Hematopoietic multipotent progenitor cell treated with erythropoietin and hydrocortisone succinate and interleukin-3 and kit ligand, for 15 days (in vitro differentiated cells): ENCODE measurements at regions not wholly inside any gene's neighbourhood (a gene's known extent, or its start where the extent isn't known, plus 50 kb on each side); places are given as distances from the start of the nearest gene placed in this dataset.

ENCODE experiments used
- DNase-seq: peaks from one replicate; pipeline ENCODE4 v3.0.0-alpha.2; 2015; ENCODE audit warnings: low spot score

GRCh38 chr3:83302091-83302490 is 1540.6 kb upstream of the GBE1 start:
- DNase-seq, result no peak

- no peak for DNase-seq
Observed at GRCh38 chr3:83317605-83318004, 1556.2 kb upstream of the GBE1 start.

DNA sequence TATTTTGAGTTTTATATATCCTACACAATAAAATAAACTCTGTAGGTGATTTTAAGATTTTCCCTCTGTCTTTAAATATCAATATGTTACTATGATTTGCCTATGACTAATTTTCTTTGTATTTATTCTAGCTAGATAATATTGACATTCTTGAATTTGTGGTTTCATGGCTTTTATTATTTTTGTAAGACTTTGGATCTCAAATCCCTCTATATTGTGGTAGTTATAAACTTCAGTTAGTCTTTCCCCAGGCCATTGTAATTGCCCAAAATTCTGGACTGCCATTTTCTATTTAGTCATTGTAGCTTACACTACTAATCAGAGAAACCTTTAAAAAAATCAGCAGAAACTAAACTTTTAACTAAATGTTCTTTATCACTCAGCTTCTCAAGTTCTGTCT is 1559.3 kb upstream of the GBE1 start:
- no peak for DNase-seq

- no peak for DNase-seq
Observed at GRCh38 chr3:83321457-83321856, 1560.0 kb upstream of the GBE1 start.

DNA sequence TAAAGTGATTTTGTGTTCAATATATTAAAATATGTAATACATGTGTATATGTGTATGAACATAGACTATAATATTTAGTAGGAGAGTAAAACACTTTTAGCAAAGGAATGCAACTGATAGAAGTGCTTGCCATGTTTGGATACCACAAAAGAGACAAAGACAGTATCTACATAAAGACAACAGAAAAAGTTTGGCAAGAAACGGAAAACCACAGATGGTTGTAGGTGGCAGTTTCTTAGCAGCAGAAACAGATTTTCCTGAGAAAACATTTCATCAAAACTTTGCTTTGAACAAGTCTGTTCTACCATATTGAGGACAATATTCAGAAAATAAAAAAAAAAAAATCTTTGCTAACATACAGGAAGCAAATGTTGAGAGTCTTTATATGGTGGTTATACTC is 1560.4 kb upstream of the GBE1 start:
- no peak for DNase-seq

GRCh38 chr3:83354205-83354604 is 1592.8 kb upstream of the GBE1 start:
- DNase-seq, result no peak

DNA sequence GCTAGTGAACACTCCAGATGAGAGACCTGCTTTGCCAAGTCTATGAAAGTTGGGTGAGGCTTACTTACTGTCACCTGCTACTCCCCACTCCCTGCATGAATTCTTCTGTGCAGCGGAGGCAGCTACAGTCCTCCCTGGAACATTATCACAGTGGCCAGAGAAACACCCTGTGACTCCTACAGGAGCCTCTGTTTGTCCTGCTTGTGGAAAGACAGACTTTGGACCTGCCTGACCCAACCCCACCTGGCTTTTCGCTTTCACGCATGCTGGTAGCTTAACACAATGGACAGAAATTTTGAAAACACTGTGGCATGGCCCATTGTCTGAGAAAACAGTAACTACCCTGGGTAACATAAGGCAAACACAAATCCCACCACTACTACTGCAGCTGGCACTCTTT is 1565.5 kb upstream of the CADM2 start:
- no peak for DNase-seq

GRCh38 chr3:83403927-83404326 is 1554.9 kb upstream of the CADM2 start:
- no peak for DNase-seq

- DNase-seq, result no peak
Observed at GRCh38 chr3:83426300-83426699, 1532.5 kb upstream of the CADM2 start.

DNA sequence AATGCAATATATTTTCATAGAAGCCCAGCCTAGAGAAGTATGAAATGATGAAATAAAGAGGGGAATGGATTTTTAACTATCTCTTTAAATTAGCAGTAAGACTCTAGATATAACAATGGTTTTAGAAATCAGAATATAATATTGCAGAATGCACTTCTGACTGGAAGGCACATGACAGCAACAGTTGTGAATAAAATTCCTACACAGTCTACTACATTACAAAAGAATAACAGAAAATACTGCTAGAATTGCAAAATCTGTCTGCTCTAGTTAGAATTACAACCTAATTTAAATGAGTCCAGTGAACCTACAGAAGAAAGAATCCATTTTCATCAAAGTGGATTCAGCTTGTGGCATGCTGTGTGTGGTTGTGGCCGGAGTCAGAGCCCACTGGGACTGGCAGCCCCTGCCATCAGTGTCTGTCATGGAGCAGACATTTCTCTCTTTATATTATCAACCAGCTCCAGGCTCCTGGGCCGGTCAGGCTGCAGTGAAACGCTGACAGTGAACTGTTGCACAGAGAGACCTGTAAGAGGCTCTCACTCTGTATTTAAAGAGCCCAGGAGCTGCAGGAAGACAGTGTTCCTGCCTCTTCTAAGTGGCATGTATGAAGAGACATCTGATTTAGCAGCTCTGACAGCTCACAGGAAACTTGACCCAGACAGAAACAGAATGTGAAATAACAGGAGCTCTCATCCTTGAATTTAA is 1523.8 kb upstream of the CADM2 start:
- no peak for DNase-seq

- DNase-seq, result no peak
Observed at GRCh38 chr3:83438188-83438587, 1520.6 kb upstream of the CADM2 start.

GRCh38 chr3:83453056-83453455 is 1505.7 kb upstream of the CADM2 start:
- no peak for DNase-seq

DNA sequence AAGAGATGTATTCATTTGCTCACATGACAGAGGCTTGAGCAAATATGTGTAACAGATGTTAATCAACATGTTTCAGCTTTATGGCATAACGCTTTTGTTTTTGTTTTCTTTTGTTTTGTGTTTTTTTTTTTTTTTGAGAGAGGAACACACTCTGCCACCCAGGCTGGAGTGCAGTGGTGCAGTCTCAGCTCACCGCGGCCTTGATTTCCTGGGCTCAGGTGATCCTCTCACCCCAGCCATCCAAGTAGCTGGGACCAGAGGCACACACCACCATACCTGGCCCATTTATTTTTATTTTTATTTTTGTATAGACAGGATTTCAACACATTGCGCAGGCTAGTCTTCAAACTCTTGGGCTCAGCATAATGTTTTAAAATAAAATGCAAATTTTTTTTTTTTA is 1504.4 kb upstream of the CADM2 start:
- DNase-seq, result no peak

DNA sequence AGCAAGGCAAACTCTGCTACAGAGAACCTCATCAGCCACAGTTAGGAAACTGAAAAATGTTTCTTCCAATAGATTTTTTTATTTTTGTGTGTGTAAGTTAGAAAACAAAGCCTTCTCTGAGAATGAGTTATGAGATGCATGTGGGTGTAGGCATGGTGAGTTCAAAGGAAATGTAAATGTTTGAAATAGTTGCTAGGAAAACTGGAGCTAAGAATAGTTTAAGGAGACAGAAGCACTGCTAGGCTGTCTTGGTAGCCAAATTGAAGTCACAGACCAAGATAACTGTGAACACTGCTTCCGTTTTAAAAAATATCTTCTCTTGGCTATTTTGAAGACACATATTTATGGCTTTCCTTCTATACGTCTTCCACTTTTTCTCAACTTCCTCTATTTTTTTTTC is 1501.2 kb upstream of the CADM2 start:
- no peak for DNase-seq

DNA sequence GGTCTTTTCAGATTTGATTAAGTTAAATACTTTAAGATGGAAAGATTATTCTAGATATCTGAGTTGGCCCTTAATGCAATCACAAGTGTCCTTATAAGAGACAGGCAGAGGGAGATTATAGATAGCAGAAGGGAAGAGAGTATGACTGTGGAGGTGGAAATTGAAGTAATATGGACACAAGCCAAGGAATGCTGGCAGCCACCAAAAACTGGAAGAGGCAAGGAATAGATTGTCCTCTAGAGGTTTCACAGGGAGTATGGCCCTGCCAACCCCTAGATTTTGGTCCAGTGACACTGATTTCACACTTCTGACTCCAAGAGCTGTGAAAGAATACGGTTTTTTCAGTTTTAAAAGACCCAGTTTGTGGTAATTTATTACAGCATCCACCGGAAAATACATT is 1498.7 kb upstream of the CADM2 start:
- no peak for DNase-seq

- no peak for DNase-seq
Observed at GRCh38 chr3:83461411-83461810, 1497.4 kb upstream of the CADM2 start.

DNA sequence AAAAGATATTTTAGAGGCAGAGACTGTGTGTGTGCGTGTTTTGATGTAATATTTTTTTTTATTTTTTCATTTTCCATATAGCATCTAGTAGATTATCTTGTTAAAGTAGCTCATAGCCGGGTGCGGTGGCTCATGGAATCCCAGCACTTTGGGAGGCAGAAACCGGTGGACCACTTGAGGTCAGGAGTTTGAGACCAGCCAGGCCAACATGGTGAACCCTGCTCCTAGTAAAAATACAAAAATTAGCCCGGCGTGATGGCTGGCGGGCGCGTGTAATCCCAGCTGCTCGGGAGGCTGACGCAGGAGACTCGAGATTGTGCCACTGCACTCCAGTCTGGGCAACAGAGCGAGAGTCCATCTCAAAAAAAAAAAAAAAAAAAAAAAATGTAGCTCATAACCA is 1481.2 kb upstream of the CADM2 start:
- DNase-seq, result no peak

GRCh38 chr3:83482402-83483070 is 1476.3 kb upstream of the CADM2 start:
- no peak for DNase-seq

GRCh38 chr3:83496462-83496861 is 1462.3 kb upstream of the CADM2 start:
- DNase-seq, result no peak

DNA sequence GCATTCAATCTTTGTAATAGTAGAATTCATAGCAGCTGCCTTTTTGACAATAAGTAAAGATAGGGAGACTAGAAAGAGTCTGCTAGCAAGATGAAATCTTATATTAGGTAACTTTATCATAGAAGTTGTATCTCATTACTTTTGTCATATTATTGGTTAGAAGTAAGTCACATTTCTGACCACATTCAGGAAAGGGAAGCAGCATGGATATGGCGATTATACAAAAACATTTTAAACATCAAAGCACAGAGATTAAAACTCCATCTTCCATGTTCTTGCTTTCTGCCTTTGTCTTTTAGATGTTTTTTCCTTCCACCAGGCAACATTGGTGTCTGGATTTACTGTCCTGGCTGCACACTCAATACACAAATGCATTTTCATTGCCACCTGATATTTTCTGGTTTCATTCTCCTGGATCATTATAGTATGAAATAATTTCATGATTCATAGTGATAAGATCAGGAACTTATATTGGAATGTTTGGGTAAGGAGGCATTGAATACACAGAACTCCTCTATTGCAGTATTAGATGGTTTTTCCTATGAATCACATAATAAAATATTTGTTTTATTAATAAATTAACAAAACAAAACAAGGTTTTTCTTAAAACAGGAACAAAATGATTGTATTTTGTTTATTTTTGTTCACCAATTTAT is 1460.3 kb upstream of the CADM2 start:
- DNase-seq, result no peak

GRCh38 chr3:83500422-83500821 is 1458.4 kb upstream of the CADM2 start:
- no peak for DNase-seq

DNA sequence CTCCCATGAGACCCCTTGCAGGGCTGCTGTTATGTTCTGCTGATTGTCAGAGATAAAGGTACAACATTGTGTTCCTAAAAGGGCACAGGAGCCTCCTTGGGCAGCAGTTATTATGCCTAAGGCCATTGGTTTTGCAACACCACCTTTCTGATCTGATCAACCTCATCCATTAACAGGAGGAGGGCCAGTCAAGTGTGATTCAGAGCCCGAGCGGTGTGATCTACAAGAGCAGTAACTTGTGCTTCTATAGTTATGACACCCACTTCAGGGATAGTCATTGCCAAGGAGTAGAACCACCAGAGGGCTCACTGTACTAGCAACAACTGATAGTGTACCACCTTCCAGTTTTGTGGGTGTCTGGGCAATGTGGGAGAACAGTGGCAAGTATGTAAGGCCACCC is 1457.9 kb upstream of the CADM2 start:
- no peak for DNase-seq

GRCh38 chr3:83513051-83513450 is 1445.7 kb upstream of the CADM2 start:
- no peak for DNase-seq

DNA sequence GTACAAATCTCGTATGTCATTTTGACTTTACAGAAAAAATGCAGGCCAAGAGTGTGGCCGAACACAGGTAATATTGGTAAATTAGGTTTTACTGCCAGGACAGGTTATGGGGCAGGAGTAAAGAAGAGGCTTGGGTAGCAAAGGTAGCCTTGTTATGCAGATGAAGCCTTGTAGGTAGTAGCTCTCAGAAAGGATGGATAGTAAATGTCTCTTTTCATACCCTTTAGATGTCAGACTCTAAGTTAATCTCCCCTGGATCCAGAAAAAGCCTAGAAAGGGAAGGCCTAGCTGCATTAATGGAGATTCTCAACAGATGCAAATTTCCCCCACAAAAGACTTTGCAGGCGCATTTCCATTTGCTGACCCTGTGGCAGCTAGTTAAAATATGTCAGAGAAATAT is 1445.1 kb upstream of the CADM2 start:
- DNase-seq, result no peak
